Rectal smooth muscle tissue (tissue), 1 donor: ENCODE measurements at regions not wholly inside any gene's neighbourhood (a gene's known extent, or its start where the extent isn't known, plus 50 kb on each side); places are given as distances from the start of the nearest gene placed in this dataset.

Experiments
- H3K27ac ChIP-seq: one replicate; pipeline ENCODE4 v1.7.0; 2013; ENCODE audit warnings: low read depth, low read length, inconsistent platforms
- H3K27me3 ChIP-seq: one replicate; pipeline ENCODE4 v1.7.0; 2013; ENCODE audit warnings: low read length; ENCODE audit not compliant: control insufficient read depth, insufficient read depth
- H3K36me3 ChIP-seq: one replicate; pipeline ENCODE4 v1.7.0; 2013; ENCODE audit warnings: low read length; ENCODE audit not compliant: control insufficient read depth, insufficient read depth
- H3K4me1 ChIP-seq: one replicate; pipeline ENCODE4 v1.7.0; 2013; ENCODE audit warnings: low read length; ENCODE audit not compliant: control insufficient read depth, insufficient read depth
- H3K4me3 ChIP-seq: one replicate; pipeline ENCODE4 v1.7.0; 2013; ENCODE audit warnings: low read length
- H3K9ac ChIP-seq: one replicate; pipeline ENCODE4 v1.7.0; 2013; ENCODE audit warnings: low read length

DNA sequence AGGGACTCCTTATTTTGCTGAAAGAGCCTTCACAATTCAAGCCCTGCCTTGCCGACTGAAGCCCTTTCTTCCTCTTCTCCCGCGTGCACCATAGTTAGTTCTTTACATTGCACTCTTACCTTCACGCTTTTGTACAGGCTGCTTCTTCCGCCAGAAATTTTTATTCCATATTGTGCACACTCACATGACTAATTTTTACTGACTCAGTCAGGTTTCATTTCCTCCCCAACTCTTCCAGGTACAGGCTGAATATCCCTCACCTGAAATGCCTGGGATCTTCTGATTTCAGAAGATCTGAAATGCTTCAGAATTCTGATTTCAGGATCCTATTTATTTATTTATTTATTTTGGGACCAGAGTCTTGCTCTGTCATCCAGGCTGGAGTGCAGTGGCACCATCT is 172.8 kb downstream of the ZNF281 start:
- Histone ChIP-seq H3K9ac (no peak overlapping the region), H3K27ac (no peak overlapping the region), H3K27me3 (no peaks in the 10 kb centered on the region), H3K4me3 (no peak overlapping the region), H3K4me1 (peaks cover 3% of the 10 kb centered on the region), H3K36me3 (no peaks in the 10 kb centered on the region)

DNA sequence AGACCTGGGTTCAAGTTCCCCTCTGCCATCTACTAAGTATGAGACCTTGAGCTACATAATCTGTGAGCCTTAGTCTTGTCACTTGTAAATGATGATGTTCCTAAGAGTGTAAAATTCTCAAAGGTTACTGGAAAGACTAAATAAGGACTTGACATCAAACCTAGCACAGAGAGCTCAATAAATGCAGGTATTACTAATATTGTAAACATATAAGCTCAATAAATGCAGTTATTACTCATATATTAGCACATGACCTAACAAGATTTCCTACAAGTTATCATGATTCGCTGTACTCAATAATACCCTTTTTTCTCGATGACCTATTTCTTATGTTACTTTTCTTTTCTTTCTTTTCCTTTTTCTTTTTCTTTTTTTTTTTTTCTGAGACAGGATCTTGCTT is 174.9 kb downstream of the ZNF281 start:
- no peak overlapping the region for H3K27ac ChIP-seq
- no peaks in the 10 kb centered on the region for H3K27me3 ChIP-seq
- no peaks in the 10 kb centered on the region for H3K36me3 ChIP-seq
- no peaks in the 10 kb centered on the region for H3K4me1 ChIP-seq
- no peak overlapping the region for H3K4me3 ChIP-seq
- no peak overlapping the region for H3K9ac ChIP-seq

DNA sequence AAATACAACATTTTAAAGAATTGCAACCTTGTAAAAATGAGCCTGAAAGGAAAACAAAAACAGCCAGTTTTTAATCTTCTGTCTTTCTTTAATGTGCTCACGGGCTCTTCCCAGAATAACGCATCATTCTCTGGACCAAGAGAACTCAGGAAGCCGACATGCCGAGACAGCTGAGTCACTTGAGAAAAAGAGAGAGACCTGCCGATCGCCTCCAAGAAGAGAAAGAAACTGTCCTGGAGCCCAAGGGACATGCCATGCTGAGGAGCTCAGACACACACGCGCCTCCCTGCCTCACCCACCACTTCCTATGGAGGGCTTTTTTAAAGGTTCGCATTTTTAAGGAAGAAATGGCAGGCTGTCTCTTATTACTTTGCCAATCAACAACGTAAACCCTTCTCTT is 176.4 kb downstream of the ZNF281 start:
- no peak overlapping the region for H3K27ac ChIP-seq
- no peaks in the 10 kb centered on the region for H3K4me1 ChIP-seq
- no peak overlapping the region for H3K9ac ChIP-seq
- no peaks in the 10 kb centered on the region for H3K27me3 ChIP-seq
- H3K4me3 ChIP-seq: no peak overlapping the region
- H3K36me3 ChIP-seq: no peaks in the 10 kb centered on the region

GRCh38 chr1:200231787-200232231 is 178.0 kb downstream of the ZNF281 start:
- no peak overlapping the region for H3K4me3 ChIP-seq
- H3K36me3 ChIP-seq: no peaks in the 10 kb centered on the region
- no peaks in the 10 kb centered on the region for H3K4me1 ChIP-seq
- no peaks in the 10 kb centered on the region for H3K27me3 ChIP-seq
- H3K9ac ChIP-seq: no peak overlapping the region
- H3K27ac ChIP-seq: no peak overlapping the region

DNA sequence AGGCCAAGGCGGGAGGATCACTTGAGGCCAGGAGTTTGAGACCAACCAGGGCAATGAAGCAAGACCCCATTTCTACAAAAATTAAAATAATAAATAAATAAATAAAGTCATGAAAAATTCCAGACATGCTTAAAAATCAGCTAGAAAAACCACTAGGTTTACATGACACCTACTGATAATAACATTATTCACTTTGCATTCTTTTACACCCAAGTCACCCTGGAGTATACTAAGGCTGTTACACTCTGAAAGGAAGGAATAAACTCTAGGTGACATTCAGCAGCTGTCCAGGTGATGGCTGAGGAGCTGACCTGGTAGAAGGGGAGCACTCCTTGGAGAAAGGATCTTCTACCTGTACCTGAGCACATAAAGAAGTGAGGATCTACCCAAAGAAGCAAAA is 179.2 kb downstream of the ZNF281 start:
- Histone ChIP-seq H3K27ac (no peak overlapping the region), H3K27me3 (no peaks in the 10 kb centered on the region), H3K9ac (no peak overlapping the region)

GRCh38 chr1:200228486-200228885 is 181.3 kb downstream of the ZNF281 start:
- Histone ChIP-seq H3K27ac (no peak overlapping the region), H3K9ac (no peak overlapping the region), H3K4me3 (no peak overlapping the region), H3K36me3 (no peaks in the 10 kb centered on the region), H3K4me1 (no peaks in the 10 kb centered on the region), H3K27me3 (no peaks in the 10 kb centered on the region)

More for the DNA sequence above, 179.2 kb downstream of the ZNF281 start:
- no peak overlapping the region for H3K4me3 ChIP-seq
- H3K4me1 ChIP-seq: no peaks in the 10 kb centered on the region
- H3K36me3 ChIP-seq: no peaks in the 10 kb centered on the region

GRCh38 chr1:200228081-200228480 is 181.8 kb downstream of the ZNF281 start:
- Histone ChIP-seq H3K36me3 (no peaks in the 10 kb centered on the region), H3K27me3 (no peaks in the 10 kb centered on the region), H3K4me3 (no peak overlapping the region), H3K27ac (no peak overlapping the region), H3K9ac (no peak overlapping the region), H3K4me1 (no peaks in the 10 kb centered on the region)
